ENCODE measurements at regions not wholly inside any gene's neighbourhood (a gene's known extent, or its start where the extent isn't known, plus 50 kb on each side); places are given as distances from the start of the nearest gene placed in this dataset.

GRCh38 chrX:65925005-65925404 is 114.9 kb downstream of the VSIG4 start (continued):
- TF ChIP-seq ZNF598 (CRISPR knock-in tag; IDR thresholded peaks at IDR 0.05; ENCODE audit: borderline replicate concordance) (no peak), LBX2 (CRISPR knock-in tag; IDR thresholded peaks at IDR 0.05; ENCODE audit: borderline replicate concordance) (no peak)

- FAIRE-seq = no peak
- Histone ChIP-seq H4K20me1 (ENCODE audit: insufficient read depth, low read length) (no peaks in the 10 kb centered on the region), H3K4me2 (ENCODE audit: low read depth, low read length) (no peak overlapping the region), H3K27me3 (ENCODE audit: control insufficient read depth in 1 of 2, insufficient read depth in 2 of 2, low read length in 2 of 2) (no peaks in the 10 kb centered on the region), H3K79me2 (ENCODE audit: insufficient read depth, low read length) (no peaks in the 10 kb centered on the region), H3K9me3 (ENCODE audit: low read length) (no peaks in the 10 kb centered on the region), H2AFZ (ENCODE audit: low read length) (no peak overlapping the region), H3K4me3 (replicated peaks in 1 of 3; ENCODE audit: insufficient read depth in 1 of 3, low read depth in 2 of 3, low read length in 3 of 3) (no peak overlapping the region), H3K4me1 (ENCODE audit: insufficient read depth, low read length) (no peaks in the 10 kb centered on the region), H3K9ac (ENCODE audit: insufficient read depth, low read depth, low read length) (no peak overlapping the region), H3K36me3 (replicated peaks in 1 of 2; ENCODE audit: control insufficient read depth in 1 of 2, insufficient read depth in 2 of 2, low read length in 2 of 2) (no peaks in the 10 kb centered on the region), H3K27ac (ENCODE audit: extremely low read length, insufficient read depth, low read length) (no peak overlapping the region)
- no peak for TF ChIP-seq NBN (conservative IDR thresholded peaks at IDR 0.05)
- no TSS peak for BruUV-seq (replicated peaks)
- DNase-seq (ENCODE audit: low spot score) = no peak
- POLR2A ChIA-PET = no interaction called here
- CTCF ChIA-PET (ENCODE audit: low intra/inter-chr PET ratio, low total read pairs) = no interaction called here
- in situ Hi-C loops (cut with HindIII; ENCODE audit: extremely low pct_ligation_motif_present, low pct_unique_long_range_greater_than_20kb) = no loop called here
- WGBS (ENCODE audit: low lambda C conversion rate) = 0% methylated on average over 2 of the region's 2 CpGs
- no peak for ATAC-seq
- intact Hi-C loops (cut with micrococcal nuclease; ENCODE audit: unreplicated experiment) = no loop called here
These were observed 118.5 kb downstream of the VSIG4 start for GRCh38 chrX:65921363-65921762.

GRCh38 chrX:65920620-65921019 is 119.3 kb downstream of the VSIG4 start:
- no peak for ATAC-seq
- Histone ChIP-seq H3K4me2 (ENCODE audit: low read depth, low read length) (no peak overlapping the region), H4K20me1 (ENCODE audit: insufficient read depth, low read length) (no peaks in the 10 kb centered on the region), H3K9ac (ENCODE audit: insufficient read depth, low read depth, low read length) (no peak overlapping the region), H2AFZ (ENCODE audit: low read length) (no peak overlapping the region), H3K9me3 (ENCODE audit: low read length) (no peaks in the 10 kb centered on the region), H3K4me1 (ENCODE audit: insufficient read depth, low read length) (no peaks in the 10 kb centered on the region), H3K36me3 (replicated peaks in 1 of 2; ENCODE audit: control insufficient read depth in 1 of 2, insufficient read depth in 2 of 2, low read length in 2 of 2) (no peaks in the 10 kb centered on the region), H3K4me3 (replicated peaks in 1 of 3; ENCODE audit: insufficient read depth in 1 of 3, low read depth in 2 of 3, low read length in 3 of 3) (no peak overlapping the region), H3K27me3 (ENCODE audit: control insufficient read depth in 1 of 2, insufficient read depth in 2 of 2, low read length in 2 of 2) (no peaks in the 10 kb centered on the region), H3K27ac (ENCODE audit: extremely low read length, insufficient read depth, low read length) (no peak overlapping the region), H3K79me2 (ENCODE audit: insufficient read depth, low read length) (no peaks in the 10 kb centered on the region)
- CTCF ChIA-PET (ENCODE audit: low intra/inter-chr PET ratio, low total read pairs) = no interaction called here
- no peak for FAIRE-seq
- in situ Hi-C loops (cut with HindIII; ENCODE audit: extremely low pct_ligation_motif_present, low pct_unique_long_range_greater_than_20kb) = no loop called here
- WGBS (ENCODE audit: low lambda C conversion rate) = no CpG with 5 or more reads among the region's 1 CpG
- POLR2A ChIA-PET = no interaction called here
- no TSS peak for BruUV-seq (replicated peaks)
- intact Hi-C loops (cut with micrococcal nuclease; ENCODE audit: unreplicated experiment) = no loop called here
- no peak for DNase-seq (ENCODE audit: low spot score)
- TF ChIP-seq ARHGAP35 (CRISPR knock-in tag; IDR thresholded peaks at IDR 0.05; ENCODE audit: borderline replicate concordance) (no peak), TP53 (CRISPR knock-in tag; conservative IDR thresholded peaks at IDR 0.05) (no peak), HNRNPUL1 (IDR thresholded peaks at IDR 0.05; ENCODE audit: low read depth, low read length) (no peak), ZNF543 (CRISPR knock-in tag; IDR thresholded peaks at IDR 0.05) (no peak), KMT2B (CRISPR knock-in tag; IDR thresholded peaks at IDR 0.05) (no peak), ZNF296 (CRISPR knock-in tag; conservative IDR thresholded peaks at IDR 0.05) (no peak), ZNF24 (IDR thresholded peaks at IDR 0.05) (no peak), RARG (CRISPR knock-in tag; IDR thresholded peaks at IDR 0.05; ENCODE audit: low read depth) (no peak), ZBTB8A (CRISPR knock-in tag; IDR thresholded peaks at IDR 0.05; ENCODE audit: borderline replicate concordance, low read depth) (no peak), MBNL3 (CRISPR knock-in tag; conservative IDR thresholded peaks at IDR 0.05) (no peak), ZNF512 (CRISPR knock-in tag; IDR thresholded peaks at IDR 0.05) (no peak), MZF1 (CRISPR knock-in tag; IDR thresholded peaks at IDR 0.05; ENCODE audit: borderline replicate concordance) (no peak), ZNF549 (CRISPR knock-in tag; IDR thresholded peaks at IDR 0.05) (no peak), NAIF1 (CRISPR knock-in tag; IDR thresholded peaks at IDR 0.05; ENCODE audit: borderline replicate concordance) (no peak), NFYB (CRISPR knock-in tag; IDR thresholded peaks at IDR 0.05) (no peak), ZNF572 (CRISPR knock-in tag; IDR thresholded peaks at IDR 0.05) (no peak)

Data from HepG2 (cell line).